Activated CD4-positive, alpha-beta T cell treated with anti-CD3 and anti-CD28 coated beads, Interleukin-2, Interleukin-4, amounts not matched to agents 100 ng/mL and 50 ng/mL, durations not matched to agents 16 hours and 8 hours (primary cell): ENCODE measurements at regions not wholly inside any gene's neighbourhood (a gene's known extent, or its start where the extent isn't known, plus 50 kb on each side); places are given as distances from the start of the nearest gene placed in this dataset.
"Not testable (repeated sequence)": the region's sequence is repeated elsewhere in the genome, so short reads cannot be mapped to it uniquely, and the experiment has no call there.

Experiments
- DNase-seq: peaks from one replicate; pipeline ENCODE4 v3.0.0-alpha.2; 2020; ENCODE audit warnings: low spot score

DNA sequence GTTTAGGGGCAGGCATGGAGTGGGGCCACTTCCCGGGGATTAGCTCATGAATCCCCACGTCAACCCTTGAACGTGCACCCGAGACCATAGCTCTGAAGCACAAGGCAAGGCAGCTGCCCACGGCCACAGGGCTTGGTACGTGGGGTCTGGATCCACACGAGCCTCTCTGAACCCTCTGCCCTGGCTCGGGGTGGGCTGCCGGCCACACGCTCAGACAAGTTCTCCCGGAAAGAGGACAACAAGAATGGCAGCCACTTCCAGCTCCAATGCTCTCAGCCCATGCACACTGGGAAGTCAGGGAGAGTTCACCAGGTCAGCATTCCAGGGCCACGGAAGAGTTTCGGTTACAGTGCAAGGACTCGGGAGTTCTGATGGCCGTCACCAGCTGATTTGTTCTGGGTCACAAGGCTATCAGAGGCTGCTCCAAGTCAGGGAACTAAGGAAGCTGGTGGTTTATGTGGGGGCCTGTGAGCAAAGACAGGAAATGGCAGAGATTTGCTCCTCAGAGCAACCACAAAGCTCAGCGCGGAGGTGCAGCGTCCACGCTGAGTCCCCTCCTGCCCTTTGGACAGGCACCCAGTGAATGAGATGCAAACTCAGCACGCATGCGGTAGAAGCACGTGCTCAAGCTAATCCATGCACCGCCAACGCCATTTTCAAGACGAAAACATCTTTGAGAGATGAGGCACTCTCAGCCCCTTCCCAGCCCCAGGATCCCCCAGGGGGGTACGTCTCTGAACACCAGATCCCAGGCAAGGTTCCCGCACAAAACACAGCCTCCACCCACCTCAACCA lies 356.4 kb downstream of the FOXL1 start:
- no peak for DNase-seq

DNA sequence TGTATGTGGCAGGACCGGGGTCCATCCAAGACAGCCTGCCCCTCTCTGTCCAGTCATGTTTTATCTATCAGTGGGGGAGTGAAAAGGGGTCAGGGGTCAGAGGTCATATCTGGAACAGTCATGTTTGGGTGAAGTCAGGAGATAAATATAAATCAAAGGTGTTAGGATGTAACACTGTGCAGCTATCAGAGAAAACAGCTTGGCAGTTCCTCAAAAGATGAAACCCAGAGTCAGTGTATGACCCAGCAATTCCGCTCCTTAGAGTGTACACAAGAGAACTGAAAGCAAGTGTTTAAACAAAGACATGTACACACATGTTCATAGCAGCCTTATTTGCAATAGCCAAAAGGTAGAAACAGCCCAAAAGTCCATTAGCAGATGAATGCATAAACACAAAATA lies 361.3 kb downstream of the FOXL1 start:
- no peak for DNase-seq

DNA sequence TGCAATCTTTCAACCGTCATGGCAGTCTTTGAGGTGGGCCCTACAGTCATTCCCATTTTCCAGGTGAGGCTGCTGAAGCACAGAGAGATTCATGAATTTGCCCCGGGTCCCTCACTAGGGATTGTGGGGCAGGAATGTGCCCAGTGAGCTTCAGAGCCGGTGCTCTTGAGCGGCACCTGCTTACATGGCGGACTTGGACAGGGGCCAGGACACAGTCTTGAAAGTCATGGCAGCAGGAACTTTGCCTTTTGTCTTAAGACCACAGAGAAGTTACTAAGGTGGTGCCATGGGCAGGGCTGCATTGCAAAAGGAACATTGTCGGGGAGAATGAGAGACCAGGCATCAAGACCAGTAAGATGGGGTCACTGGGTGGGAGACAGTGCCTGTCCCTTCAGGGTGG lies 363.4 kb downstream of the FOXL1 start:
- no peak for DNase-seq

DNA sequence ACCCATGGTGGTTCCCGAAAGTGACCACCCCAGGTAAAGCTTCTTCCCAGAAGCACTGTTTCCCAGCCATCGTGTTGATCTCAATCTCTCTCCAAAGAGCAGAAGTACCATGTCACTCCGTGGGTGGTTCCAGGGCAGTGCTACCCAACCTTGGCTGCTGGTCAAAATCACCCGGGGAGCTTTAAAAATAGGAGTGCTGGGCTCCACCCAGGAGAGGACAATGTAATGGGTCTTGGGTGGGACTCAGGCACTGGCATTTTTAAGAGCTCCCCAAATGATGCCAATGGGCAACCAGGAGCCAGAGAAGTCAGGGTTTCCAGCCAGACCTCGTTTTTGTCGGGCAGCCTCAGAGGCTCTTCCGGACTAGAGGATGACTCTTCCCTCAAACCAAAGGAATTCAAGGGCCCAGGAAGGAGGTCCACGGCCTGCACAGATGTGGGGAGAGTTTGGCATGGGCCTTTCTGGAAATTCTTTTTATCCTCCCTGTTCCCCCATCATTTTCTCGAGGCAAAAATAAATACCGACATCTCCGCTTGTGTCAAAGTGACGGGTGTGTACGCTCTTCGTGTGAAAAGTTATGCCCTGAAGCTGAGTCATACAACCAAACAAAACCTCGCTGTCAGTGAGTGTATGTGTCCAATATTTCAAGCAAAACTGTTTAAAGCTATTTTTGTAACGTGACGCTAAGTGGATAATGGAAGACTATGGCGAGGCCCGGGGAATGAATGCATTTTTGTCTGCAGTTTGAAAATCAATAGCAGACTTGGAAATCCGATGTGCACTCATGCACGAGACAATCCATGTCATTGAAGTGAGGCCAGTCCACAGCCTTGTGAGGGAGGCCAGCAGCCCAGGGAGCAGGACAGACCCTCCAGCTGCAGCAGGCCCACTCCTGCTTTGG lies 364.1 kb downstream of the FOXL1 start:
- no peak for DNase-seq

DNA sequence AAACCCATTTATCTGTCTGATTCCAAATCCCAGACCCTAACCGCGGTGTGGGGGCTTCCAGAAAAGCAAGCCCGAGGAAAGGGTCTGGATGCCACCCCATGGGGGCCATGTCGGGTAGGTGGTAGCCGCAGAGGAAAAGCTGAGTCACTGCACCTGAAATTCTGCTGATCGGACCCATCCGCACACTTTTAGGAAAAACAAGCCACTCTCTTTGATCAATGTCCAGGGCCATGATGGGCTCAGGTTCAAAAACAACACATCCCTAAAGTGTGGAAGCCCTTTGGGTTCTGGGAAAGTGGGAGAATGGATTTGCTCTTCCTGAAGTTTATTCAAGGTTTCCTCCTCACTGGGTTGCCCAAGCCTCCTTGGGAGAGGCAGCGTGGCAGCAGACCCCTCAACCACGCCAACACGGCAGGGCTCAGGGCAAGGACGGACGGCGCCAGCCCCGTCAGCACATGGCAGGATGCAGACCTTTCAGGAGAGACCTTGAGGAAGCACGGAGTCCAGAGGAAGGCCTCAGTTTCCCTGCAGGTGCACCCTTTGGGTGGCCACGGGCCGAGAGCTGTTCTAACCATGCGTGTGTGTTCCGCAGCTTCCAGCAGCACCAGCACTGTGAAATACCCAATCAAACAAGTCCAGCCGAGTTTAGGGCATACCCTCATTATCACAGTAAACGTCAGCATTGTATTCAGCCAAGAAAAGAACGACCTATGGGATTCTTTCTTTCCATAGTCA lies 367.0 kb downstream of the FOXL1 start:
- DNase-seq = no peak

DNA sequence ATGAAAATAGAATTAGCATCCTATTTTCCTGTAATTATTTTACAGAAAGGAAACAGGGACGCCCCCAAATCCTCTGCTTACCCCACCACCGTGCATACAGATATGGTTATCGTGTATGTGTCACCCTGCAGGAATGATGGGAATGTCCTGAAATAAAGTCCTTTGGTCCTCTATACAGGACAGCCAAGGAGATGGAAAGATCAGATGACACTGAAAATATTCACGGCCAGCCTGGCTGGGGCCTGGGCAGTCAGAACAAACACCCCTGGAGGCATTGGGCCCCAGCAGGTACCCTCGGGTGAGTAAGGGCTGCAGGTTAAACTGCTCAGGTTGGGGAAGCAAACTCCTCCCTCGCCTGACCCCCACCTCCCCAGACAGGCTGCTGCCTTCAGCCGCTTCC lies 368.0 kb downstream of the FOXL1 start:
- no peak for DNase-seq

DNA sequence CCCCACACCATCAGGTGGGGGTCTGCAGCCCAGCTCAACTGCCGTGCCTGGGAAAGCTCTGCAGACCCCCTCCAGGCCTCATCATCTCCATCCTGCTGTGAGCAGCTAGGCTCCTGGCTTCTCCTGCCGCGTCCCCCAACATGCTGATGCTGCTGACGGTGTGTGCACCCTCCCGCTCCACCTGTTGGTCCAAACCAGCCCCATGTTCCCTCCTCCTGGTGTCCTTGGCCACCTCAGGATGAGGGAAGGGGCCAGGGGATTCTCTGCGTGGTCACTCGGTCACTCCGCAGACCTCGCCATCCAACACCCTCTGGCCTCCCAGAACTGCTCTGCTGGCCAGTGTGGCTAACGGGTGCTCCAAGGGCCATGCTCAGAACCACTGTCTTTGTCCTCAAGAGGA lies 368.6 kb downstream of the FOXL1 start:
- no peak for DNase-seq

DNA sequence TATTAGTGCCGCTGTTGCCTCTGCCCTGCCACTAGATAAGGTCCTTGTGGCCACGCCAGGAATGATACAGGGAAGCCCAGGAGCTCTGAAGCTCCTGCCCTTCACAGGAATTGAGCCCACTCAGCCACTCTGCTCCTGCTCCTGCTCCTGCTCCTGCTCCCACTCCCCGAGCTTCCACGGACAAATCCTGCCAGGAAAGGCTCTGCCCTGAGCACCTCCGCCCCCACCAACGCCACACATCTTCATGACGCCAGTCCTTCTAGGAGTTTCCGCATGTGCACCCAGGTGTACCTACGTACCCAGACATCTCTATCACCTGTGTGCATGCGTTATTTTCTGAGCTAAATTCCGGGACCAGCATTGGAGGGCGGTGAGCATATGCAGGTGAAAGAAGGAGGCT lies 369.1 kb downstream of the C16orf95 start:
- DNase-seq = no peak

DNA sequence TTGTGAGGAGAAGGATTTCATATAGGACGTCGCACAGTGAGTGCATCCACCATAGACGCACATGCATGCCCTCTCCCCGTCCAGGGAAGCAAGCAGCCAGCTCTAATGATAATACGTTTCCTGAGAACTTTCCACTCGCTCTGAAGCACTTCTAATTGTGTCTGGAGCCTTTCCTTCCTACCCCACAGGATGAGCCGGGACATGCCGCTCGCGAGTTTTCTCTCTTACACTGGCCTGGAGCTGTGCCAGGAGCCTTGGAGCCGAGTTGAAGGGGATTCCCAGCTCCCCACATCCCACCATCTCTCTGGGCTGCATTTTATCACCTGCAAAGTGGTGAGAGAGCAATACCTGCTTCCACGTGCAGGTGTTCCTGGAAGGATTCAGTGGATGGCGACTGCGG lies 368.1 kb downstream of the C16orf95 start:
- DNase-seq = no peak

DNA sequence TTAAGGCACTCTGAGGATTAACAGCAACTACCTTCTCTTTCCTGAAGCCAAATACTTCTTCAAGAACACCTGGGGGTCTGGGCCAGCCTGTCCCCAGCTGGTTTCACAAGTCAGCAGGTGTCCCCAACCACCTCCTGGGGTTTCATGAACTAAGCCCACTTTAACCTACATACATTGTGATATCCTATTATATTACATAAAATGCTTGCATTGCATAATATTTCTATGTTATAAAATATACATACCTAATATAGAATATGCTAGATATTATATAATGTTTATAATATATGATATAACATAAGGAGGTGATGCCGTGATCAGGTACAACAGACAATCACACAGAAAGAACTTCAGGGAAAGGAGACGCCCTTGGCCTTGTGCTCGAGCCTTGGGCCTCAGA lies 367.6 kb downstream of the C16orf95 start:
- DNase-seq = no peak

DNA sequence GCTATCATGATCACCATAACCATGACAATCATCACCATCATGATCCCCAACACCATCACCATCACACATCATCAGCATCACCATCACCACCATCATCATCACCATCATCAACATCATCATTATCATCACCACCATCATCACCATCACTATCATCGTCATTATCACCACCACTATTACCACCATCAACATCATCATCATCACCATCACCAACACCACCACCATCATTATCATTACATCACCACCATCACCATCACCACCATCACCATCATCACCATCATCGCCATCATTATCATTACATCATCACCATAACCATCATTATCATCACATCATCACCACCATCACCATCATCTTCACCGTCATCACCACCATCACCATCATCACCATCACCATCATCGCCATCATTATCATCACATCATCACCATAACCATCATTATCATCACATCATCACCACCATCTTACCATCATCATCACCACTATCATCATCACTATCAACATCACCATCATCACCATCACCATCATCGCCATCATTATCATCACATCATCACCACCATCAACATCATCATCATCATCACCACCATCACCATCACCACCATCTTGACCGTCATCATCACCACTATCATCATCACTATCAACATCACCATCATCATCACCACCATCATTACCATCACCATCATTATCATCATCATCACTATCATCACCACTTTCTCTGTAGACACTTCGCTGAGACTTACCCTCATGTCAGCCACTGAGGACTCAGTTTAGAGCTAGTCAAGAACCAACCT lies 366.0 kb downstream of the C16orf95 start:
- DNase-seq = no peak

DNA sequence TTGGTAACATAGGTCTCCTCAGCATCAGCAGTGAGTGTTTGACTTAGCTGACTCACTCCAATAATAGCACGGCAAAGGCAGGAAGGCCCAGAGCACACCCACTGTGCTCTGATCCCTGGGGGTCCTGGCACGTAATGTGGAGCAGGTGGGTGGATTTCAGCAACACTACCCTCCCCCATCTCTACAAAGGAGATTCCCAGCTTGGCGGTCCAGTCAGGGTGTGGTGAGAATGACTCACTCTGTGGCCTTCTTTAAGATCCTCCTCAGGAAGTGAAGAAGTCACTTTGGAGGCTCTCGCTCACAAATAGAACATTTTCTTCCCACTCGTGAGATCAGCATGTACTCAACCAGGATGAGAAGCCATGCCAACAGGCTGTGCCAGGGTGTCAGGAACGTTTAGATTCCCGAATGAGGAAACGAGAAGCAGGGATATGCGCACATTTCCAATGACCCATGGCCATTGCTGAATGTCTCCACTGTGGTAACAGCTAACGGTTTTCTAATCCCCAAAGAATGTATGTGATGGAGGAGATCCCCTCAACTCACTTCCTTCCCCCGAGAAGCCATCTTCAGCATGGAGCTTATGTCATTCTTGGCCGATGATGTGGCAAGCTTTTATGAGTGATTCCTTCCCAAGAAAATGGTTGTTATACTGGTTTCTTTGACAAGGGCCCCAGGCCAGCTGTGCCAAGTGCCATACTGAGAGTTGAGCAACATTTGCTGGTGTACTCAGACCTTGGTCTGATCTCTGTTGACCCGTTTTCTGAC lies 365.2 kb downstream of the C16orf95 start:
- no peak for DNase-seq

DNA sequence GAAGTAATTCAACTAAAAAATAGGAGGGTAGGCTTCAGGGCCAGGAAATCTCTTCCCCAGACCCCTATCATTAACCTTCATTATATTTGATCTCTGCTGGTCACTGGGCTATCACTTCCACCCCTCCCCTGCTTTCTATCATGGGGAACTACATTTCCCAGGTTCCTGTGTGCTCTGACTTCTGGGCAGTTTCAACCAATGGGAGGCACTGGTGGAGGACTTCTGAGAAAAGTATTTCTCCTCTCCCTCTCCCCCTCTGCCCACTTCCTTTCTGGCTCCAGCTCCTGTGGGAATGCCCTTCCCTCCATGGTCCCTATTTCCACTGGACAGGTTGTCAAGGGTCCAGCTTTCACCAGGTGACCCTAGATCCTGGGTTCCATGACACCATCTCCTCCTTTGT lies 364.4 kb downstream of the C16orf95 start:
- DNase-seq = no peak

DNA sequence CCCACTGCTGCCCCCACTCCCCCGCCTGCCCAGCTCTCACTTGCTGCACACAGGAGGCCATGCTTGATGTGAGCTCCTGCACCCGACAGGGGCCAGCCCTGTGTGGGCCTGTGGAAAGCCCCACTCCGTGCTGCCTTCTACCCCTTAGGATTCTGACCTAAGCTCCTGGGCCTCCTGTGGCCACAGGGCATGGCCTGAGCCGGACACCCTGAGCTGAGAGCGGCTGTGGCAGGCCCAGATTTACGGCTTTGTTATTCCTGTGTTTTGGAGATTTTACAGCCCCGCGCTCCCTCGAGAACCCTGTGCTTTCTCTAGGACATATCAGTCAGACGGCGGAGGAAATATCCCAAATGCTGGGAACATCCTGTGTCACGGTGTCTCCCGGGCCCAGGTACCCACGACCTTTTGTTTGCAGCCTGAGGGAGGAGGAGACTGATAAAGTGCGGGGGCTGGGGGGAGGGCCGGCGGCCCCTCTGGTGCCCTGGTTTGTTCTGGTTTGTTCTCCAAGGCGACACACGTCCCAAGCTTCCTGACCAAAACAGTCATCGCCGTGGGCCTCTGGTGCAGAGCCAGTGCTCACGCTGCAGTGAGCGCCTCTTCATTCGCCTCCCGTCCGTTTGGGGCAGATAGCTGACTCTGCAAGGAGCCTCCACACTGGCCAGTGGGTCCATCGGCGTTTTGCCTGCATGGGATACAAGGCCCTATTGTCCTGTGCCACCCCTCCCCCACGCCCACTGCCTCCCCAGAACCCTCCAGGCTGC lies 363.4 kb downstream of the C16orf95 start:
- no peak for DNase-seq

DNA sequence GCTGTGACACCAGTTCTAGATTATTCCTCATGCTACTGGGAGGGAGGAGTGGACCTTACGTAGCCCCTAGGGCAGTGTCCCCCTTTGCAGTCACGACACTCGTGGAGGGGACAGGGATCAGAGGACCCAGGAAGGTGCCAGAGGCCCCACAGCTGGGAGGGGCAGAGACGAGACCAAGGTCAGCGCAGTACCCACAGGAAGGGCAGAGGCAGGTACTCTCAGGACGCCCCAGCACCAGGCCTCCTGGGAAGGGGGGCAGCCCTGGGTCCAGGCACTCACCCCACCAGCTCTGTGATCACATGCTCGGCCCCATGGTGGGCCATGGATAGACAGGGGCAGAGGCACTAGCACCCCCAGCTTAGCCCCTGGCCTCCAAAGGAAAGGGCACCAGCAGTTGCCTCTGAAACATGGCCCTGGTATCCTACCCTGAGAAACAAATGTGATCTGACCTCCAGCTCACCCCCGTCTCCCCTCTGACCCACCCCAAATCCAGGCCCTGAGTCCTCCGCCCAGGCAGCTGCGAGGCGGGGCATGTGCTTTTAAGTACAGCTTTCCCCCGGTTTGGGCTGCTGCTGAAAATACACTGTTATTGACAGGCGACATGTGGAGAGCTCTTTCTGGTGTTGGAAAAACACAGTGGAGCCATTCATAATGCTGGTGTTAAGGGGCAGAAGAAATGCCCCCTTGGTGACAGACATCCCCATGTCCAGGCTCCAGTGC lies 361.9 kb downstream of the C16orf95 start:
- DNase-seq = no peak

DNA sequence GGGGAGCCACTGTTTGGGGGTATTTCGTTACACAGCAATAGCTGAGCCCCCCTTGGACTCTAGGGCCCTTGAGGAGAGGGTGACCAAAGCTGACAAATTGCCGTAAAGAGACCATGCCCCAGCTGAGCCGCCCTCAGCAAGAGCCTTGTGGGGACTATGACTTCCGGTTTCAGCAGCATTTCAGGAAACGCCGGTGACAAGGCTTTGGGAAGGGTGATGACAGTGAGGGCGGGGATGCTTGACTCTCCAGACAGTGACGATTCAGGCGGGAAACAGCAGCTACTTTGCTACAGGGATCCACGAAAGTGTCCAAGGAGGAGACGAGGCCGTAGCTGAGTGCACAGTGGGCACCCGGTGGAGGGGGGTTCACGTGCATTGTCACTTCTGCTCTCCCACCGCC lies 360.8 kb downstream of the C16orf95 start:
- no peak for DNase-seq

DNA sequence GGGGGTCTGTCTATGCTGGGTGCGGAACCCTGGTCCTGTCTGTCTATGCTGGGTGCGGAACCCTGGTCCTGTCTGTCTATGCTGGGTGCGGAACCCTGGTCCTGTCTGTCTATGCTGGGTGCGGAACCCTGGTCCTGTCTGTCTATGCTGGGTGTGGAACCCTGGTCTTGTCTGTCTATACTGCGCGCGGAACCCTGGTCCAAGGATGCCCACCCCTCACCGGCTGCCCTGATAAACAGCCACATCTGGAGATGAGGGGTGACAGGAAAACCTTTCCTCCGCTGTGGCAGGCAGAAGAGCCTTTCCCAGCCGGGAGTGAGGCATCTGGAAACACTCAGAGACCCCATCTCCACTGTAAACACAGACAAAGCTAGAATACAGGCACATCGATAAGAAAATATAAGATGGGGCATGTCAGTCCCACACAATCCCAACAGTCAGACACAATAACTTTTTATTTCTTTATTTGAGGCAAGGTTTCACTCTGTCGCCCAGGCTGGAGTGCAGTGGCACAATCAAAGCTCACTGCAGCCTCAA lies 359.5 kb downstream of the C16orf95 start:
- DNase-seq = not testable (repeated sequence)

DNA sequence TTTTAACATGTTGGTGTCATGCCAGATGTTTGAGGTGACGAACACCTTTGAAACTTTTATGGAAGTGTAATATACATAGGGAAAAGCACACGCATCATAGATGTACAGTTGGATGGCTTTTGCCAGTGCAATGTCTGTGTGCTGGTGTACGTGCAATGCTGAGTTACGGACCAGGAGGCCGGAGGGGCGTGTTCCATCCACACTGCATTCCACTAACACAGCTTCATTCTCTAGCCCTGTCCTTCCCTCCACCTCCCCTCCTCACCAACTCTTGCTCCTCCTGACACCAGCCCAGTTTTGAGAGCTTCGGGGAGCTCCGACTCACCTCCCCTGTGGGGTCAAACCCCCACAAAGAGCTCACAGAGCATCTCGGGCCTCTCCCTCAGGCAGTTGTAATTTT lies 358.8 kb downstream of the C16orf95 start:
- no peak for DNase-seq

DNA sequence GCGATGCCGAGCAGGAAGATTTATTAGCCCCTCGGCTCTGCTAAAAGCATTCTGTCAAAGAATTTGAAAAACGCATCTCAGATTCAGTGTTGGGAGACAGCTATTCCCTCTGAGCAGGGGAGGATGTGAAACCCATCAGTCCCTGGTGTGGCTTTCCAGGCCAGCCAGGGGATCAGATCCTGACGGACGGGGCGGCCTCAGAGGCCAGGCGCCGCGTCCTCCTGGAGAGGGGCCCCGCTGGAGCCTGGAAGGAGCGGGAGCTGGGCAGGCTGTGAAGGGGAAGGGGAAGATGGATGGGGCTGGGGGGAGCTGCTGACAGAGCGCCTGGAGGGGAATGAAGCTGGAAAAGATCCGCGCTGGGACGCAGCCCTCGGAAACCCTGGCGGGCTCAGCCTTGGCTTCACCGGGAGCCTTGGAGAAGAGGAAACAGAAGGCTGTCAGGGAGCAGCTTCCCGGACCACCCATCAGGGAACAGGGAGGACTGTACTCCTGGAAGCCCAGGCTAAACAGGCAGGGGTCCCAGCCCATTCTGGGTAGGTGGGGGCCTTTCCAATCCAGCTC lies 358.0 kb downstream of the C16orf95 start:
- DNase-seq = no peak
